ENCODE measurements at regions not wholly inside any gene's neighbourhood (a gene's known extent, or its start where the extent isn't known, plus 50 kb on each side); places are given as distances from the start of the nearest gene placed in this dataset.
A peak's percentile ranks its signal among the peaks of the same experiment; 100 is the strongest.
"Not testable (repeated sequence)": the region's sequence is repeated elsewhere in the genome, so short reads cannot be mapped to it uniquely, and the experiment has no call there.

DNA sequence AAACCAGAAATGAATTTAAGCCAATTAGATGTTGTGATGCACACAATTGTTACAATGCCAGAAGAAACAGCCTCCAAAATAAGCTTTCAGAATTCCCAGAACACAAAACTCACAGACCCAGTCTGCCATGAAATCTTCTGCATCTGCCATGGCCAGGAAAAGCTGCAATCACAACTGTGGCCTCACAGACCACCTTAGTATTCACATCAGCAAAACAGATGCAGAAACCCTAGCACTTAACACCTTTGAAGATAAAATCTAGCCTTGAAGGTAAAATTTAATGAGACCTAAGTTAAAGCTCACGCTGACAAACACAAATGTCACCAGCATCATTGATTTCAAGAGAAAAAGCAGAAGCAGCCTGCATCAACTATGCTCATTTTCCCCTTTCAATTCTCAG is 566.8 kb upstream of the TMPRSS15 start:
- DNase-seq: no peak

GRCh38 chr21:18970941-18971340 is 567.4 kb upstream of the TMPRSS15 start:
- DNase-seq: no peak

DNA sequence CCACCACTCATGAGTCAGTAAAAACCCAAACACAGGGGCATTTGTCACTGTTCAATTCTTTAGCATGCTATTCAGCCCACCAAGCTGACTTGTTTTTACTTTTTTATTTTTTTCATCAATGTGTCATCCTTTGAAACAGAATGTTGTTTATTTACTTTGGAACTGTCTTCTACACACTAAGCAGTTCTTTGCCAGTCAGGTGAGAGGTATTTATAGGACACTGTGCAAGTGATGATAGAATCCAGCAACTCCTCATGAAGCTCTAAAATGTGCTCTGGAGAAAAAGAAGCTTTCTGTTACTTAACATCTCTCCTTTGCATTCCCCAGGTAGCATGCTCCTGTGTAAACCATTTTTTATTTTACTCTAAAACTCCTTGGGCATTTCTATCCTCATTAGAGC is 582.0 kb upstream of the TMPRSS15 start:
- no peak for DNase-seq

- no peak for DNase-seq
Measured at GRCh38 chr21:18986197-18986596, 582.6 kb upstream of the TMPRSS15 start.

GRCh38 chr21:18987520-18988026 is 584.0 kb upstream of the TMPRSS15 start:
- no peak for DNase-seq

DNA sequence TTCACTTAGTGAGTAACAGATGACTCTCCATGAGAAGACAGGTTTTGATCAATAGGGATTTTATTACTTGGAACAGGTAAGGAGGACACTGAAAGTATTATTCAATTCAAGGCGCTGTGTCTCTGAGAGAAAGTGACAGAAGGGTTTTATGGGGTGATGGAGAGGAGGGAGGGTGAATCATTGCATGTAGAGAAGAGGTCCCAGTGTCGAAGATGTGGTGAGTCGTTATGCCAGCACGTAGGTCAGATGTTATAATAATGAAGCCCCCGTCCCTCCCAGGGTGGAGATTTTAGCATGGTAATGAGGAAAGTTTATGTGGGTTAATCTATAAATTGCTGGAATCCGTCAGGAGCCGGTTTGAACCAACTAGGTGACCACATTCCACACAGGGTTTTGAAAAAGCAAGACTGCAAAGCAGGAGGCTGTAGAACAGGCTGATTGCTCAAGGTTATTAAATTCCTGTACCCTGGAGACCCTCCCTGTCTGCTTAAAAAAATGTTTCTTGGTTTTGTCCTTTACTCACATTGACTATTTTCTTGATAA is 586.4 kb upstream of the TMPRSS15 start:
- DNase-seq: no peak

GRCh38 chr21:18991846-18992245 is 588.3 kb upstream of the TMPRSS15 start:
- DNase-seq: no peak

GRCh38 chr21:19010251-19010650 is 606.7 kb upstream of the TMPRSS15 start:
- DNase-seq: no peak

- DNase-seq: no peak
Measured at GRCh38 chr21:19010996-19011395, 607.4 kb upstream of the TMPRSS15 start.

GRCh38 chr21:19011451-19011850 is 607.9 kb upstream of the TMPRSS15 start:
- DNase-seq: no peak

DNA sequence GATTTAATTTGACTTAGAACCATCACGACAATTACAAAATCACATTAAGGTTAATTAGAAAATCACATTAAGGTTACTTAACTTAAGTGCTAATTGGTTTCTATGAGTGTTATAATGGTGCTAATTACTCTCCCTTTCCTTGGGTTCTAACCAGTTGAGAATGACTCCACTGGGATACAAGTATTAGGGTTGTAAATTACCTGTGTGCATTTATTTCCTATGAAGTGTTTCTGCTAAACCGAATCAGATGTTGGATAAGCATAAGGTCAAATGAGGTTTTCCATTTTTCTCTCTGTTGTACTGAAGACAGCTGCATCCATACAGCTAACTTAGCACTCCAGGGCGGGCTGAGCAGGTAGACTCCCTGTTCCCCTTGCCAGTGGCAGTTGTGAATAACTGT is 610.3 kb upstream of the TMPRSS15 start:
- DNase-seq: no peak

DNA sequence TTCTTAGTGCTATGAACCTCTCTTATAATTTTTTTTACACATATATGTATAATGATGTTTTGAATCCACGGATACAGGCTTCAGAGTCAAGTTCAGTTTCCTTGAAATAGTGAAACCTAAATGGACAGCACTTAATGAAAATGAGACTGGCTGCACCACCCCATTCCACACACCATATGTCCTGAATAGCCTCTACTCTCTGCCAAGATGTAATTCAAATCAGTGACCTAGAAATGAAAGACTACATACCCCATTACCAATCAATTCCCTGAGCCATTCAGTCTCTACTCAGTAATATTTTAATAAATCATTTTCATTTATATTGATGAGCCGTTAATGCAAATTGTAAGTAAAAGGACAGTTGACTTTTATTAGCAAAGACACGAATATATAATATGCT is 614.9 kb upstream of the TMPRSS15 start:
- no peak for DNase-seq

DNA sequence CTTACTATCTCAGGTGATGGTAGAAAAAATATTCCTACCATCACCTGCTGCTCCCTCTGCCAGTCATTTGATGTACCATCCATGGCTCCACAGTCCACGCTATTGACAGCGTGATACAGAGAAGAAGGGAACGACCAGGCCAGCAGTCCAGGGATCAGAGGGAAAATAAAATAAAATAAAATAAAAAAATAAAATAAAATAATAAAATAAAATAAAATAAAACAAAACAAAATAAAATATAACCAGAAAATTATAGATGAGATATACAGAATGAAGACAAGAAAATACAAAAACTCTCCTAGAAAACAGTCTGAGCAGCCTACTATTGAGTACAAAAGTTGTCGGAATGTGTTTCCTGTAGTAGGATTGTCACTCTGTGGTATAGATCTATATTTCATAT is 619.4 kb upstream of the TMPRSS15 start:
- no peak for DNase-seq

DNA sequence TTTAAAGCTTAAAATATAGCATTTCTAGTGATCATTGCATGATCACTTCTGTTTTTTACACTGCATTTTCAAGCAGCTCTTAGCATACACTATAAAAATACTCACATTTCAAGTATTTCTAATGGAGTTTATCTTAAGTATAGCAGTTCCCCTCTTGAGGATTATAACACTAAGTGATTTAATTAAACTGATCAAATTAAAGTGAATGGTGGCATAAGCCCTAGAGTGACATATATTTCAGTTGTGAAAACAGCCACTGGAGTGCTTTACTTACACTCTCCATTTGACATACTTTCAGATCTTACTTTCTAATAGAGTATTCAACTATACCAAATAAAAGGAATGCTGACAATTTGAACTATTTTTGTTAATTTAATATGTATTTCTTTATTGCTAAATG is 623.3 kb upstream of the TMPRSS15 start:
- no peak for DNase-seq

DNA sequence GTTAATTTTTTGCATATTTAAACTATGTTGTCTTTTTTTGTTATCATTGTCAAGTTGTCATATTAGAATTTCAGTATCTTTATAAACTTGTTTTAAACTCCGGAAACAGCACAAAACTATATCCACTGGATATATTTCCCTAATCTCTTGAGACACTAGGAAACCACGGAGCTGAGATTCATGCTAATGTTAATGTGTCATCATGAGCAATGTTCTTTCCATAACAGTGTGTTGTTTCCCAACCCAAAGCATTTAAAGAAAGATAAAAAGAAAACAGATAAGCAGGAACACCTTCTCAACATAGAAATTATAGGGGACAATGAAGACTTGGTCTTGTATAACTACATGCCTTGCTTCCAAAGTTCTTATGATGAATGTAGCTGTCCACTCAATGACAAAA is 626.2 kb upstream of the TMPRSS15 start:
- DNase-seq: no peak

- DNase-seq: no peak
Measured at GRCh38 chr21:19031953-19032352, 628.4 kb upstream of the TMPRSS15 start.

GRCh38 chr21:19034041-19034440 is 630.5 kb upstream of the TMPRSS15 start:
- DNase-seq: no peak

GRCh38 chr21:19034560-19034959 is 631.0 kb upstream of the TMPRSS15 start:
- DNase-seq: no peak

- DNase-seq: no peak
Measured at GRCh38 chr21:19045876-19046275, 642.3 kb upstream of the TMPRSS15 start.

- peak; percentile 71 for DNase-seq
Measured at GRCh38 chr21:19048098-19048672, 644.6 kb upstream of the TMPRSS15 start.

- no peak for DNase-seq
Measured at GRCh38 chr21:19049567-19049966, 646.0 kb upstream of the TMPRSS15 start.

DNA sequence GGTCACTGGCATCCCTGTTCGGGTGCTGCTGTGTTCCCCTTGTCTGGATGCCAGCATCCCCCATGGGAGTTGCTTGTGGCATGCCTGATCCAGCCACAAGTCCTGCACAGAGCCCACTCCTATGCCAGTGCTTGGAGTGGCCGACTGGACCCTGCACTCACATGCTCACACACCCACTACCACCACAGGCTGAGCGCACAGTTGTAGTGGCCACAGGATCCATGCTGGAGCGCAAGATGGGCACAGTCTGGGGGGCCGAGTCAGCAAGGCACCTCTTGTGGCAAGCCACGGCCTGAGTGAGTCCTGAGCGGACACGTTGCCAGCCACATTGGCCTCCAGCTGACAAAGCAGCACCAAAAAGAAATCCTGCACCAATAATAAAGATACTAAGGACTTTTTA is 661.6 kb upstream of the TMPRSS15 start:
- no peak for DNase-seq

GRCh38 chr21:19076031-19076430 is 672.4 kb upstream of the TMPRSS15 start:
- DNase-seq: no peak

- DNase-seq: no peak
Measured at GRCh38 chr21:19109694-19110093, 706.1 kb upstream of the TMPRSS15 start.

GRCh38 chr21:19119259-19119658 is 715.7 kb upstream of the TMPRSS15 start:
- not testable (repeated sequence) for DNase-seq
